ENCODE measurements at regions not wholly inside any gene's neighbourhood (a gene's known extent, or its start where the extent isn't known, plus 50 kb on each side); places are given as distances from the start of the nearest gene placed in this dataset.

DNA sequence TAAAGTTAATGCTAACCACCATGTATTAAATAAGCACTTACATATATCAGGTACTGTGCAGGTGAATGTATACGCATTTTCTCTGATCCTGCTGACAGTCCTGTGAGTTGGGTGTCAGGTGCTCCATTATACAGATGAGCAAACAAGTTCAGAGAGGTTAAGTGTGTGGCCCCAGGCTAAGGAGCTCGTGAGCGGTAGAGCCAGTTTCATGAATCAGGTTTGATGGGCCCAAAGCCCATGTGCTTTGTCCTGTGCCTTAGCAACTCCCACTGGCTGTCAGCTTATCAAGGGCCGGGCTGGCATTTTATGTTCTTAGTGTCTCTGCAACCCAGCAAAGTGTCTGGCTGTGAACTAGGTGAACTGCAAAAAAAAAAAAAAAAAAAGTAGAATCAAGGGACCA, 701.2 kb upstream of the TBX3 start:
- no peak for DNase-seq
- Mint-ChIP-seq H3K27me3 (ENCODE audit: insufficient read depth) (no peaks in the 10 kb centered on the region; the same call in none of the 2 replicates), H3K4me3 (no peak overlapping the region), H3K27ac (no peak overlapping the region), H3K36me3 (ENCODE audit: low read depth) (no peaks in the 10 kb centered on the region), H3K9me3 (no peaks in the 10 kb centered on the region), H3K4me1 (ENCODE audit: low read depth) (peaks cover 14% of the 10 kb centered on the region)
- TF ChIP-seq CTCF (IDR thresholded peaks at IDR 0.05) = no peak

GRCh38 chr12:115384391-115384790, 700.4 kb upstream of the TBX3 start:
- Mint-ChIP-seq H3K27me3 (ENCODE audit: insufficient read depth) (no peaks in the 10 kb centered on the region; the same call in none of the 2 replicates), H3K4me1 (ENCODE audit: low read depth) (peaks cover 14% of the 10 kb centered on the region), H3K36me3 (ENCODE audit: low read depth) (no peaks in the 10 kb centered on the region), H3K4me3 (no peak overlapping the region), H3K9me3 (no peaks in the 10 kb centered on the region), H3K27ac (no peak overlapping the region)
- no peak for DNase-seq
- TF ChIP-seq CTCF (IDR thresholded peaks at IDR 0.05) = no peak

GRCh38 chr12:115383668-115384067, 699.7 kb upstream of the TBX3 start:
- no peak for TF ChIP-seq CTCF (IDR thresholded peaks at IDR 0.05)
- Mint-ChIP-seq H3K9me3 (no peaks in the 10 kb centered on the region), H3K4me1 (ENCODE audit: low read depth) (peaks cover 14% of the 10 kb centered on the region), H3K4me3 (no peak overlapping the region), H3K36me3 (ENCODE audit: low read depth) (no peaks in the 10 kb centered on the region), H3K27me3 (ENCODE audit: insufficient read depth) (no peaks in the 10 kb centered on the region; the same call in none of the 2 replicates), H3K27ac (no peak overlapping the region)
- no peak for DNase-seq

- Mint-ChIP-seq H3K4me1 (ENCODE audit: low read depth) (peaks cover 14% of the 10 kb centered on the region), H3K36me3 (ENCODE audit: low read depth) (no peaks in the 10 kb centered on the region), H3K9me3 (no peaks in the 10 kb centered on the region), H3K27me3 (ENCODE audit: insufficient read depth) (no peaks in the 10 kb centered on the region; the same call in 1 of the 2 replicates), H3K4me3 (no peak overlapping the region), H3K27ac (no peak overlapping the region)
- DNase-seq = no peak
- no peak for TF ChIP-seq CTCF (IDR thresholded peaks at IDR 0.05)
Measured at GRCh38 chr12:115382681-115383080, 698.7 kb upstream of the TBX3 start.

DNA sequence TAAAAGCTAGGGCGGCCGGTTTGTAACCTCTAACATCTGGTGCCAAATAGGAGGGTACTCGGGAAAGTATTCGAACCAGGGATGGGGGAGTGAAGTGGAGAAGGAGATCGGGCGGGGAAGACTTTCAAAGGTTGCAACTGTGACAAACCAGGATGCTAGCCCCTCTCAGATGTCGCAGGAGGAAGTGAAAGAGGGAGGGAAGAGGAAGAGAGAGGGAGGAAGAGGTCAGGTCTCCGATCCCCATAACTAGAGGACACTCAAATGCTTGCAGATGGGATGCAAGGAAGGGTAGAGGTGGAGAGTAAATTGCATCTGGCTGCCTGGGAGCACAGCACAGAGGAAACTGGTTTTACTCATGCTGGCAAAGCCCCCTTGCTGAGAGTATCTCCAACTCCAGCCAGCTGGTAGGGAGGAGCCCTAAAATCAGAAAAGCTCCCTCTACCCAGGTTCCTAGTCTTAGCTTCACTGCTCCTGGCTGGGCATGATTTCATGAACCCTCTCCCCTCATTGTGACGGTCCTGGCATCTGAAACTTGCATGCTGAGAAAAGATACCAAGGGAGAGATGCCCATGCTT, 696.7 kb upstream of the TBX3 start:
- Mint-ChIP-seq H3K27ac (no peak overlapping the region), H3K27me3 (ENCODE audit: insufficient read depth) (no peaks in the 10 kb centered on the region; the same call in 1 of the 2 replicates), H3K4me3 (no peak overlapping the region), H3K9me3 (no peaks in the 10 kb centered on the region), H3K36me3 (ENCODE audit: low read depth) (no peaks in the 10 kb centered on the region), H3K4me1 (ENCODE audit: low read depth) (peaks cover 19% of the 10 kb centered on the region)
- TF ChIP-seq CTCF (IDR thresholded peaks at IDR 0.05) = no peak
- DNase-seq = peak; percentile 17
